ENCODE measurements at regions not wholly inside any gene's neighbourhood (a gene's known extent, or its start where the extent isn't known, plus 50 kb on each side); places are given as distances from the start of the nearest gene placed in this dataset.

GRCh38 chr6:14702678-14703077, 543.2 kb upstream of the JARID2 start:
- TF ChIP-seq CTCF (IDR thresholded peaks at IDR 0.05; ENCODE audit: insufficient read depth, low read length, poor library complexity, severe bottlenecking) (no peak), EZH2phosphoT487 (conservative IDR thresholded peaks at IDR 0.05; ENCODE audit: low read length) (no peak)
